ENCODE measurements at regions not wholly inside any gene's neighbourhood (a gene's known extent, or its start where the extent isn't known, plus 50 kb on each side); places are given as distances from the start of the nearest gene placed in this dataset.
"Not testable (repeated sequence)": the region's sequence is repeated elsewhere in the genome, so short reads cannot be mapped to it uniquely, and the experiment has no call there.

- in situ Hi-C loops (cut with MboI; ENCODE audit: low sequenced_read_pairs) = no loop called here
Measured at GRCh38 chr9:24672336-24672735, 126.6 kb upstream of the IZUMO3 start.

GRCh38 chr9:24657387-24657786 is 111.7 kb upstream of the IZUMO3 start:
- Histone ChIP-seq H3K36me3 (replicated peaks) (no peaks in the 10 kb centered on the region), H3K4me1 (peaks cover 3% of the 10 kb centered on the region; the same call in 1 of the 2 replicates), H3K9me3 (no peaks in the 10 kb centered on the region), H3K4me3 (no peak overlapping the region), H3K27me3 (ENCODE audit: low read depth) (no peaks in the 10 kb centered on the region)
- no peak for DNase-seq (ENCODE audit: low spot score in 2 of 2)
- in situ Hi-C loops (cut with MboI; ENCODE audit: low sequenced_read_pairs) = no loop called here

More at GRCh38 chr9:24672336-24672735, 126.6 kb upstream of the IZUMO3 start:
- no peak for DNase-seq (ENCODE audit: low spot score in 2 of 2)
- Histone ChIP-seq H3K36me3 (replicated peaks) (no peaks in the 10 kb centered on the region), H3K4me1 (no peaks in the 10 kb centered on the region), H3K9me3 (no peaks in the 10 kb centered on the region), H3K27me3 (ENCODE audit: low read depth) (no peaks in the 10 kb centered on the region), H3K4me3 (no peak overlapping the region)

- no peaks in the 10 kb centered on the region for H3K9me3 ChIP-seq
- H3K4me1 ChIP-seq = no peaks in the 10 kb centered on the region
- H3K4me3 ChIP-seq = no peak overlapping the region
- H3K27me3 ChIP-seq (ENCODE audit: low read depth) = no peaks in the 10 kb centered on the region
- in situ Hi-C loops (cut with MboI; ENCODE audit: low sequenced_read_pairs) = no loop called here
- H3K36me3 ChIP-seq (replicated peaks) = no peaks in the 10 kb centered on the region
- no peak for DNase-seq (ENCODE audit: low spot score in 2 of 2)
Measured at GRCh38 chr9:24652181-24652580, 106.5 kb upstream of the IZUMO3 start.

- H3K4me1 ChIP-seq; DNase-seq (ENCODE audit: low spot score in 2 of 2); H3K36me3 ChIP-seq (replicated peaks); H3K4me3 ChIP-seq; H3K27me3 ChIP-seq (ENCODE audit: low read depth); in situ Hi-C loops (cut with MboI; ENCODE audit: low sequenced_read_pairs); H3K9me3 ChIP-seq: not testable (repeated sequence)
Measured at GRCh38 chr9:24628809-24629208, 83.1 kb upstream of the IZUMO3 start.

DNA sequence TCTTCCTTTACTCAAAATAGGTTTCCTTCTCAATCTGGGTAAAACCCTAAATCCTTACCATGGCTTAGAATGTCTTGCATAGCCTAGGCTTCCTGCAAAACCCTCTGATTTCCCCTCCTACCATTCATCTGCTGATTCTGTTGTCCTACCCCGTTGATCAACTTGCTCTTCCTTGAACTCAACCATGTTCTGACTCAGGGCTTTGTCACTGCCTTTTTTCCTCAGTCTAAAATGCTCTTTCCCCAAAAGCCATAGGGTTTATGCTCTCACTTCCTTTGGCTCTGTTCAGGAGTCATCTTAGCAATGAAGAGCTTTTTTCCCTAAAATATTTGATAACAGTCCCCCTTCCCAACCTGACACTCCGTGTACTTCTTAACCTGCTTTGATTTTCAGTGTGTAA is 79.4 kb upstream of the IZUMO3 start:
- no peaks in the 10 kb centered on the region for H3K36me3 ChIP-seq (replicated peaks)
- no peaks in the 10 kb centered on the region for H3K4me1 ChIP-seq
- no peak overlapping the region for H3K4me3 ChIP-seq
- no peaks in the 10 kb centered on the region for H3K9me3 ChIP-seq
- no peak for DNase-seq (ENCODE audit: low spot score in 2 of 2)
- in situ Hi-C loops (cut with MboI; ENCODE audit: low sequenced_read_pairs) = no loop called here
- no peaks in the 10 kb centered on the region for H3K27me3 ChIP-seq (ENCODE audit: low read depth)

GRCh38 chr9:24624481-24624880 is 78.8 kb upstream of the IZUMO3 start:
- H3K4me1 ChIP-seq = no peaks in the 10 kb centered on the region
- H3K27me3 ChIP-seq (ENCODE audit: low read depth) = no peaks in the 10 kb centered on the region
- no peak for DNase-seq (ENCODE audit: low spot score in 2 of 2)
- no peaks in the 10 kb centered on the region for H3K36me3 ChIP-seq (replicated peaks)
- H3K4me3 ChIP-seq = no peak overlapping the region
- H3K9me3 ChIP-seq = no peaks in the 10 kb centered on the region
- in situ Hi-C loops (cut with MboI; ENCODE audit: low sequenced_read_pairs) = no loop called here

DNA sequence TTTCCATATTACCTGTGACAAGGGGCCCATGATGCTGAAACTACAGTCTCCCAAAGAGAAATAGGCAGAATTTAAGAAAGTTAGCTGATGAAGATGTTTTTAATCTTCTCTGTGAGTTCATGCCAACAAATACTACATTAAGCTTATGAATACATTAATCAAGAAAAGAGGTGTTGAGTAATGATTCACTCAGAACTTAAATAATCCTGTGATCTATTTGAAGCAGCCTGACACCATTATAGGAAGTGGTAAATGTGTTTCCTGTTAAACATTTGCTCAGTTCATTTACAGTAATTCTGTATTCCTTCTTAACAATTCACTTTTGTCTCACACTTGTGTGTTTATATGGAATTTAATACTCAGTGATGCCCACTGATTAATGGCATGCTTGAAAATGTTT is 75.0 kb upstream of the IZUMO3 start:
- no peak for DNase-seq (ENCODE audit: low spot score in 2 of 2)
- H3K27me3 ChIP-seq (ENCODE audit: low read depth) = no peaks in the 10 kb centered on the region
- no peak overlapping the region for H3K4me3 ChIP-seq
- no peaks in the 10 kb centered on the region for H3K9me3 ChIP-seq
- no peaks in the 10 kb centered on the region for H3K36me3 ChIP-seq (replicated peaks)
- no peaks in the 10 kb centered on the region for H3K4me1 ChIP-seq
- in situ Hi-C loops (cut with MboI; ENCODE audit: low sequenced_read_pairs) = no loop called here

GRCh38 chr9:24616863-24617262 is 71.2 kb upstream of the IZUMO3 start:
- Histone ChIP-seq H3K27me3 (ENCODE audit: low read depth) (no peaks in the 10 kb centered on the region), H3K9me3 (no peaks in the 10 kb centered on the region), H3K36me3 (replicated peaks) (no peaks in the 10 kb centered on the region), H3K4me1 (no peaks in the 10 kb centered on the region), H3K4me3 (no peak overlapping the region)
- DNase-seq (ENCODE audit: low spot score in 2 of 2) = no peak
- in situ Hi-C loops (cut with MboI; ENCODE audit: low sequenced_read_pairs) = no loop called here

GRCh38 chr9:24614070-24614469 is 68.4 kb upstream of the IZUMO3 start:
- in situ Hi-C loops (cut with MboI; ENCODE audit: low sequenced_read_pairs) = no loop called here
- peak; percentile 9 to 63 for DNase-seq (ENCODE audit: low spot score in 2 of 2)
- Histone ChIP-seq H3K36me3 (replicated peaks) (no peaks in the 10 kb centered on the region), H3K9me3 (no peaks in the 10 kb centered on the region), H3K27me3 (ENCODE audit: low read depth) (no peaks in the 10 kb centered on the region), H3K4me1 (no peaks in the 10 kb centered on the region), H3K4me3 (no peak overlapping the region)

DNA sequence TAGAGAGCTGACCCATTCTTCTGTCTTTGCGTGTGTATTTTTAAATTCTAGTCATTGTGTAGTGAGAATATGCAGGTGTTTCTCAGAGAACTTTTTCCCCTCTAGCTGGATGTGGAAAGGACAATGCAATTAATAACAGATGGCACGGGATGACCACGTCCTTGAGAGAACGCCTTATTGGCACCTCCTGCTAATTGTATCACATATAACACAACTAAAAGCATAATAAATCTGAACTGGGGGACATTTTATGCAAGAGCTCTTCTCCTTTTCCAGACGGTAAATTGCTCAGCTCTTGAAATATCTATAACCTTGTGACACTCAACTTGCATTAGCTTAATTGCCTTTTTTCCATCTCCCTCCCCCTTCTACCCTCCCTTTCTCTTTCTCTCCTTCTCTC is 62.9 kb upstream of the IZUMO3 start:
- no peaks in the 10 kb centered on the region for H3K4me1 ChIP-seq
- H3K36me3 ChIP-seq (replicated peaks) = no peaks in the 10 kb centered on the region
- no peak for DNase-seq (ENCODE audit: low spot score in 2 of 2)
- in situ Hi-C loops (cut with MboI; ENCODE audit: low sequenced_read_pairs) = no loop called here
- no peaks in the 10 kb centered on the region for H3K9me3 ChIP-seq
- H3K27me3 ChIP-seq (ENCODE audit: low read depth) = no peaks in the 10 kb centered on the region
- H3K4me3 ChIP-seq = no peak overlapping the region

DNA sequence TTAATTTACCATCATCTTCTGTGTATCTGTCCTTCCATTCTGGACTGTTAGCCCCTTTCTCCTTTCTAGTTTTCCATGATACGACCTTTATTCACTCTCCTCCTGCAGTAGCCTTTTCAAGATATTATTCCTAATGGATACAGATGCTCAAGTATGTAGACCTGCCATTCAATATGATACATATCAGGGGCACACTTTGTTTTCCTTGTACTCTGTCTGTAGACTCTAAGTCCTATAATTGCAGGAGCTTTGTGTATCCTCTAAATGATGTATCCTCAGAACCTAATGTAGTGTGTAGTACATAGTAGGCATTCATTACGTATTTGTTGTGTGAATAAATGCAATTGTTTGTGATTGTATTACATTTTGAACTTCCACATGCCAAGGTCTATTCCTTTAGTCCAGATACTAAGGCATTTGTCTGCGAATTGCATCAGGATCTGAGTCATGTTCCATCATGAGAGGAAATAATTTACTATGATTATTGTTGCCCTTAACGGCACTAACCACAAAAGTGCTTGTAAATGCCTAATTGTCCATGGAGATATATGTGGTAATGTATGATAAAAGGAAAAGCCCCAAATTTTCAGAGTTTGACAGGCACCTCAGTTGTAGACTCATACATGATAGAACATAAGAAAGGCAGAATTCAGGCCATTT is 57.1 kb upstream of the IZUMO3 start:
- no peaks in the 10 kb centered on the region for H3K9me3 ChIP-seq
- H3K4me1 ChIP-seq = no peaks in the 10 kb centered on the region
- H3K27me3 ChIP-seq (ENCODE audit: low read depth) = no peaks in the 10 kb centered on the region
- H3K36me3 ChIP-seq (replicated peaks) = no peaks in the 10 kb centered on the region
- in situ Hi-C loops (cut with MboI; ENCODE audit: low sequenced_read_pairs) = no loop called here
- DNase-seq (ENCODE audit: low spot score in 2 of 2) = no peak
- H3K4me3 ChIP-seq = no peak overlapping the region
